Progenitor cell of endocrine pancreas (in vitro differentiated cells): ENCODE measurements at regions not wholly inside any gene's neighbourhood (a gene's known extent, or its start where the extent isn't known, plus 50 kb on each side); places are given as distances from the start of the nearest gene placed in this dataset.

Source experiments
- DNase-seq: peaks from one replicate; pipeline ENCODE4 v3.0.0; 2021; ENCODE audit warnings: low spot score; ENCODE audit not compliant: unreplicated experiment
- H3K27ac Mint-ChIP-seq: 2 replicates; pipeline ENCODE4 v1.8.0; 2021; ENCODE audit warnings: mild to moderate bottlenecking, moderate library complexity, mixed read lengths
- H3K27me3 Mint-ChIP-seq: 2 replicates; pipeline ENCODE4 v1.8.0; 2021; ENCODE audit warnings: mixed read lengths
- H3K36me3 Mint-ChIP-seq: 2 replicates; pipeline ENCODE4 v1.8.0; 2022; ENCODE audit warnings: mixed read lengths; ENCODE audit not compliant: insufficient read depth
- H3K4me1 Mint-ChIP-seq: 2 replicates; pipeline ENCODE4 v1.8.0; 2021; ENCODE audit warnings: low read depth, mixed read lengths
- H3K4me3 Mint-ChIP-seq: 2 replicates; pipeline ENCODE4 v1.8.0; 2021; ENCODE audit warnings: low read depth, mild to moderate bottlenecking, moderate library complexity, mixed read lengths
- H3K9me3 Mint-ChIP-seq: 2 replicates; pipeline ENCODE4 v1.8.0; 2021; ENCODE audit warnings: low read depth, mixed read lengths
- TF ChIP-seq, protein P1 (sequence below): fragments of 200-600 bp; sonication (generic); IDR thresholded peaks from one replicate; pipeline ENCODE4 v1.5.0; 2021; ENCODE audit warnings: antibody characterized with exemption, mild to moderate bottlenecking; ENCODE audit not compliant: unreplicated experiment

DNA sequence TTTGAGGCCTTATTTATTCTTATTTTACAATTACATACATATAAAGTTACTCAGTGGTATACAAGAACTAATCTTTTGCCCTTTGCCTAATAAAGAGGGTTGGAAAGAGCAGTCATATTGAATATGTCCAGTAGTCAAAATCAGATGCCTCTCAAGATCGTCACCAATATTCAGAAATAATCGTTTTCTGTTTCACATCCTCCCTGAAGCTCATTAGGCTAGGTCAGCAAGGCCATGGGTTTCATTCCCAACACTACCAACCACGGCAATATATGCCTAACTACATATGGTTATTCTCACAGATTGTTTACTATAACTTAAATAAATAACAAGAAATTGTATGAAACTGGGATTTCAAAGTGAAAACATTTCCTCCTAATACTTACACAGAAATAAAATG lies 167.2 kb upstream of the MANEA start:
- H3K27me3 Mint-ChIP-seq, result no peaks in the 10 kb centered on the region
- no peak for DNase-seq
- no peaks in the 10 kb centered on the region for H3K36me3 Mint-ChIP-seq
- no peaks in the 10 kb centered on the region for H3K9me3 Mint-ChIP-seq
- H3K4me1 Mint-ChIP-seq, result no peaks in the 10 kb centered on the region
- TF ChIP-seq, protein P1, sequence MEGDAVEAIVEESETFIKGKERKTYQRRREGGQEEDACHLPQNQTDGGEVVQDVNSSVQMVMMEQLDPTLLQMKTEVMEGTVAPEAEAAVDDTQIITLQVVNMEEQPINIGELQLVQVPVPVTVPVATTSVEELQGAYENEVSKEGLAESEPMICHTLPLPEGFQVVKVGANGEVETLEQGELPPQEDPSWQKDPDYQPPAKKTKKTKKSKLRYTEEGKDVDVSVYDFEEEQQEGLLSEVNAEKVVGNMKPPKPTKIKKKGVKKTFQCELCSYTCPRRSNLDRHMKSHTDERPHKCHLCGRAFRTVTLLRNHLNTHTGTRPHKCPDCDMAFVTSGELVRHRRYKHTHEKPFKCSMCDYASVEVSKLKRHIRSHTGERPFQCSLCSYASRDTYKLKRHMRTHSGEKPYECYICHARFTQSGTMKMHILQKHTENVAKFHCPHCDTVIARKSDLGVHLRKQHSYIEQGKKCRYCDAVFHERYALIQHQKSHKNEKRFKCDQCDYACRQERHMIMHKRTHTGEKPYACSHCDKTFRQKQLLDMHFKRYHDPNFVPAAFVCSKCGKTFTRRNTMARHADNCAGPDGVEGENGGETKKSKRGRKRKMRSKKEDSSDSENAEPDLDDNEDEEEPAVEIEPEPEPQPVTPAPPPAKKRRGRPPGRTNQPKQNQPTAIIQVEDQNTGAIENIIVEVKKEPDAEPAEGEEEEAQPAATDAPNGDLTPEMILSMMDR, result no peak
- H3K4me3 Mint-ChIP-seq, result no peak overlapping the region
- no peak overlapping the region for H3K27ac Mint-ChIP-seq

DNA sequence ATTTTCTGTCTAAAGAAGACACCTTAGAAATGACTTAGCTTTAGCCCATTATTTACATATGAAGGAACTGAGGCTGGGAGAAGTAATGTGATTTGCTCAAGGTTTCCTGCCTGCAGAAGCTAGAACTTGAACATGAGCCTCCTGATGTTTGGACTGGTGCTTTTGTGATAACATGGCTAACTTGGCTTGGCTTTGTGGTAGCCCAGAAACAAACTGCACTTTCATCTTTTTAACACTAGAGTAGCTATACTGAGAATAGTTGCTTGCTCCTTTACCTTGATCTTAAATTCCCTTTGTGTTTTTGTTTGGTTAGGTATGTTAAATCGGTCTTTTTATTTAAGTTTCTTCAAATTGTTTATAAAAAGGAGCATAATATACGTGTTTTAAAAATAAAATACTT lies 163.5 kb upstream of the MANEA start:
- Mint-ChIP-seq H3K4me3 (no peak overlapping the region), H3K27me3 (no peaks in the 10 kb centered on the region), H3K9me3 (no peaks in the 10 kb centered on the region), H3K4me1 (no peaks in the 10 kb centered on the region), H3K27ac (no peak overlapping the region), H3K36me3 (no peaks in the 10 kb centered on the region)
- TF ChIP-seq, protein P1, result no peak
- DNase-seq, result no peak

DNA sequence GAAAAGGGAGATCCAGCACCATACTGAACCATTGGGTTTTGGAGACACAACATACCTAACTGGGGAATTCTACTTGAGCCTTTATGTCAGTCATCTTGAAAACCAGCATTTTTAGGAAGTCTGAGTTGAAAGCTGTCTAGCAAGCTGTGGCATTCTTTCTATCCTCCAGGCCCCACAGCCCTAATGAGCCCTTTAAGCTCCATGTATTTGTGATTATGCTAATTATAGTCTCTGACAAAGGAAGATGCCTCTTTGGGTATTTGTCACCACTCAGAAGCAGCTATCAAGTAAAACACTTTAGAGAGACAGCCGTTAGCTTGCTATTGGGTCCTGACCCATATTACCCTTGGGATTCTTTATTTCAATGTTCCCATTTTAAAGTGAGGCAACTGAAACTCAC lies 159.5 kb upstream of the MANEA start:
- no peaks in the 10 kb centered on the region for H3K27me3 Mint-ChIP-seq
- no peaks in the 10 kb centered on the region for H3K36me3 Mint-ChIP-seq
- TF ChIP-seq, protein P1, result no peak
- no peak for DNase-seq
- no peak overlapping the region for H3K27ac Mint-ChIP-seq
- H3K4me1 Mint-ChIP-seq, result no peaks in the 10 kb centered on the region
- H3K4me3 Mint-ChIP-seq, result no peak overlapping the region
- H3K9me3 Mint-ChIP-seq, result peaks cover 16% of the 10 kb centered on the region

DNA sequence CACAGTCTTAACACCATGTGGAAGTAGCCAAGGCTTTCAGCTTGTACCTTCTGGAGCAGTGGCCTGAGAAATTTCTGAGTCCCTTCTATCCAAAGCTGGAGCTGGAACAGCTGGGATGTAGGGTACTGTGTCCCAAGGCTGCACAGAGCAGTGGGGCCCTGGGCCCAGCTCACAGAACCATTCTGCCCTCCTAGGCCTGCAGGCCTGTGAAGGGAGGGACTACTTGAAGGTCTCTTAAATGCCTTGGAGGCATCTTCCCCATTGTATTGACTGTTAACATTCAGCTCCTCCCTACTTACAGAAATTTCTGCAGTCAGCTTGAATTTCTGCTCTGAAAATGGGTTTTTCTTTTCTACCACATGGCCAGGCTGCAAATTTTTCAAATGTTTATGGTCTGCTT lies 156.5 kb upstream of the MANEA start:
- Mint-ChIP-seq H3K27ac (no peak overlapping the region), H3K4me3 (no peak overlapping the region), H3K4me1 (no peaks in the 10 kb centered on the region), H3K9me3 (peaks cover 16% of the 10 kb centered on the region), H3K36me3 (no peaks in the 10 kb centered on the region), H3K27me3 (no peaks in the 10 kb centered on the region)
- TF ChIP-seq, protein P1, result no peak
- no peak for DNase-seq

DNA sequence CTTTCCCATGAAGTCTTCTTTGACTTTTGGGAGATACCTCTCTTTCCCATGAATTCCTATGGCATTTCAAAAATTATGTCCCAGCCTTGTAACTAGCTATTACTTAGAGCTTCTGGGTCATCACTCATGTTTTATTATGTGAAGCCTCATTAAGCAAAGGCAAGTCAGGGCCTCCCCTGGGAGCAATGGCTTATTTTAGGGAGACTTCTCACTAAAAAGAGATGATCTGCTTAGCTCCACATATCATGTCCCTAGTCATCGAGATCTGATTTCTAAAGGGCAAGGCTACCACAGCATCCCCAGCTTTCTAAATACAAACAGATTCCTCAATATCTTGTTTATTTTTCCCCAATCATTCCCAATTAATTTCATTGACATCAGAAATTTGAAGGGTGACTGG lies 154.0 kb upstream of the MANEA start:
- H3K4me1 Mint-ChIP-seq, result no peaks in the 10 kb centered on the region
- H3K27ac Mint-ChIP-seq, result no peak overlapping the region
- TF ChIP-seq, protein P1, result no peak
- H3K27me3 Mint-ChIP-seq, result no peaks in the 10 kb centered on the region
- H3K36me3 Mint-ChIP-seq, result no peaks in the 10 kb centered on the region
- no peak overlapping the region for H3K4me3 Mint-ChIP-seq
- peaks cover 16% of the 10 kb centered on the region for H3K9me3 Mint-ChIP-seq
- DNase-seq, result no peak
